Fibroblast of lung (primary cell): ENCODE measurements at regions not wholly inside any gene's neighbourhood (a gene's known extent, or its start where the extent isn't known, plus 50 kb on each side); places are given as distances from the start of the nearest gene placed in this dataset.

Experiments
- EZH2 ChIP-seq: IDR thresholded peaks from 2 replicates; pipeline ENCODE4 v1.5.1; 2012; ENCODE audit warnings: low read length, control low read depth, mild to moderate bottlenecking; ENCODE audit errors: missing control alignments
- TF ChIP-seq, protein P1 (sequence below), 2 donors: IDR thresholded peaks in 1 of 2; conservative IDR thresholded peaks in 1 of 2; 1 replicate in 1 of 2; 2 replicates in 1 of 2; pipeline ENCODE4 v1.5.1; 2011 to 2012; ENCODE audit warnings: low read length in 2 of 2, control low read depth in 1 of 2, inconsistent platforms in 1 of 2, low read depth in 1 of 2, mild to moderate bottlenecking in 1 of 2

DNA sequence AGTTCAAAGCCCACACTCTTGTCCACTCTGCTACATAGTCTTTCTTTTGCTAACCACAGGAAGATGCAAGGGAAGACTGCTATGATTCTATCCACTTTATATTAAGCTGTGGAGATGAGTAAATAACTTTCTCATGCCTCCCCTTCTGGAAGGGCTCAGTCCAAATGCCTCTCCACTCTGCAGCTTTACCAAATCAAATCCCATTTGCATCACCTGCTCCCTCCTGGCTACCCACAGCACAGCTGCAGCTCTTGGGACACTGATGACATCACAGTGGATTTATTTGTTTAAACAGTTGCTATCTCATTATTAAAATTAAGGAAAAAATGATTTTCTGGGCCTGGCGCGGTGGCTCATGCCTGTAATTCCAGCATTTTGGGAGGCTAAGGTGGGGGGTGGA is 1544.9 kb upstream of the WWC1 start:
- TF ChIP-seq, protein P1, sequence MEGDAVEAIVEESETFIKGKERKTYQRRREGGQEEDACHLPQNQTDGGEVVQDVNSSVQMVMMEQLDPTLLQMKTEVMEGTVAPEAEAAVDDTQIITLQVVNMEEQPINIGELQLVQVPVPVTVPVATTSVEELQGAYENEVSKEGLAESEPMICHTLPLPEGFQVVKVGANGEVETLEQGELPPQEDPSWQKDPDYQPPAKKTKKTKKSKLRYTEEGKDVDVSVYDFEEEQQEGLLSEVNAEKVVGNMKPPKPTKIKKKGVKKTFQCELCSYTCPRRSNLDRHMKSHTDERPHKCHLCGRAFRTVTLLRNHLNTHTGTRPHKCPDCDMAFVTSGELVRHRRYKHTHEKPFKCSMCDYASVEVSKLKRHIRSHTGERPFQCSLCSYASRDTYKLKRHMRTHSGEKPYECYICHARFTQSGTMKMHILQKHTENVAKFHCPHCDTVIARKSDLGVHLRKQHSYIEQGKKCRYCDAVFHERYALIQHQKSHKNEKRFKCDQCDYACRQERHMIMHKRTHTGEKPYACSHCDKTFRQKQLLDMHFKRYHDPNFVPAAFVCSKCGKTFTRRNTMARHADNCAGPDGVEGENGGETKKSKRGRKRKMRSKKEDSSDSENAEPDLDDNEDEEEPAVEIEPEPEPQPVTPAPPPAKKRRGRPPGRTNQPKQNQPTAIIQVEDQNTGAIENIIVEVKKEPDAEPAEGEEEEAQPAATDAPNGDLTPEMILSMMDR (conservative IDR thresholded peaks at IDR 0.05 in 1 of 2, IDR thresholded peaks at IDR 0.05 in 1 of 2; ENCODE audit: low read depth in 1 of 2, low read length in 2 of 2): no peak
- no peak for TF ChIP-seq EZH2
